Erythroblast (primary cell): ENCODE measurements at regions not wholly inside any gene's neighbourhood (a gene's known extent, or its start where the extent isn't known, plus 50 kb on each side); places are given as distances from the start of the nearest gene placed in this dataset.

Experiments
- GATA1 ChIP-seq: IDR thresholded peaks from 2 replicates; pipeline ENCODE4 v1.6.1; 2011; ENCODE audit warnings: low read depth, mild to moderate bottlenecking, control low read depth, low read length, moderate library complexity
- POLR2A ChIP-seq: IDR thresholded peaks from 2 replicates; pipeline ENCODE4 v1.6.1; 2011; ENCODE audit warnings: mild to moderate bottlenecking, low read length

GRCh38 chrY:19587311-19587710 lies 157.2 kb downstream of the KDM5D start:
- TF ChIP-seq POLR2A, result no peak
- TF ChIP-seq GATA1, result no peak
